B cell (primary cell): ENCODE measurements at regions not wholly inside any gene's neighbourhood (a gene's known extent, or its start where the extent isn't known, plus 50 kb on each side); places are given as distances from the start of the nearest gene placed in this dataset.

Source experiments
- ATAC-seq: fragments of 200-7000 bp; cut with Tn5 transposase; one replicate; pipeline ENCODE4 v1.10.0; 2021; ENCODE audit warnings: low read depth, mild to moderate bottlenecking, moderate number of reproducible peaks, moderate library complexity
- CTCF ChIA-PET: fragments of 350-600 bp; sonication (Branson Sonifier 250); formaldehyde crosslinking; loops from one replicate; lab custom pipeline; 2021; ENCODE audit warnings: antibody characterized with exemption, inconsistent platforms; lab: Charles Lee
- POLR2A ChIA-PET: fragments of 350-600 bp; sonication (Branson Sonifier 250); formaldehyde crosslinking; loops from one replicate; lab custom pipeline; 2021; ENCODE audit warnings: antibody characterized with exemption; lab: Charles Lee
- DNase-seq: peaks from one replicate; pipeline ENCODE4 v3.0.0; 2013
- H2AFZ ChIP-seq: 2 replicates; pipeline ENCODE4 v1.6.1; 2012; ENCODE audit warnings: mild to moderate bottlenecking, low read depth, low read length; ENCODE audit not compliant: insufficient read depth, poor library complexity, severe bottlenecking
- H3K27ac ChIP-seq, 2 donors: 1 replicate in 1 of 2; 2 replicates in 1 of 2; pipeline ENCODE4 v1.5.1; 2012 to 2013; ENCODE audit warnings: low read length in 2 of 2, mild to moderate bottlenecking in 2 of 2, moderate library complexity in 1 of 2
- H3K27me3 ChIP-seq, 4 experiments: fragments of 200-600 bp in 1 of 4; sonication (generic) in 1 of 4; replicated peaks in 1 of 4; 1 replicate in 2 of 4; 2 replicates in 2 of 4; pipeline versions ENCODE4 v1.6.1 to v1.7.0; 2013 to 2016; ENCODE audit warnings: low read length in 3 of 4, mild to moderate bottlenecking in 2 of 4, mixed read lengths in 1 of 4, moderate library complexity in 1 of 4; ENCODE audit not compliant: insufficient read depth in 4 of 4, control insufficient read depth in 3 of 4; ENCODE audit errors: control extremely low read depth in 1 of 4
- H3K36me3 ChIP-seq, 2 experiments: replicated peaks in 1 of 2; 1 replicate in 1 of 2; 2 replicates in 1 of 2; pipeline versions ENCODE4 v1.6.1 to v1.7.1; 2013; ENCODE audit warnings: low read length in 1 of 2; ENCODE audit not compliant: insufficient read depth in 2 of 2, control insufficient read depth in 1 of 2; ENCODE audit errors: control extremely low read depth in 1 of 2, extremely low read depth in 1 of 2
- H3K4me1 ChIP-seq, 2 donors: fragments of 200-600 bp in 1 of 2; sonication (generic) in 1 of 2; 1 replicate in 1 of 2; 2 replicates in 1 of 2; pipeline versions ENCODE4 v1.5.1 to v1.6.1; 2013 to 2017; ENCODE audit warnings: low read length in 2 of 2; ENCODE audit not compliant: control insufficient read depth in 2 of 2, insufficient read depth in 2 of 2
- H3K4me2 ChIP-seq: replicated peaks from 2 replicates; pipeline ENCODE3; 2012; ENCODE audit warnings: mild to moderate bottlenecking, low read depth, low read length; ENCODE audit not compliant: poor library complexity, severe bottlenecking
- H3K4me3 ChIP-seq, 5 experiments: fragments of 200-600 bp in 1 of 5; sonication (generic) in 1 of 5; 1 replicate in 3 of 5; 2 replicates in 2 of 5; pipeline versions ENCODE4 v1.5.1 to v1.7.0; 2011 to 2016; ENCODE audit warnings: low read length in 4 of 5, mild to moderate bottlenecking in 4 of 5, low read depth in 2 of 5, control low read depth in 1 of 5, moderate library complexity in 1 of 5; ENCODE audit not compliant: insufficient read depth in 1 of 5; ENCODE audit errors: control extremely low read depth in 1 of 5, extremely low read depth in 1 of 5
- H3K79me2 ChIP-seq: fragments of 200-600 bp; sonication (generic); one replicate; pipeline ENCODE4 v1.6.0; 2016; ENCODE audit warnings: low read length; ENCODE audit not compliant: control insufficient read depth, insufficient read depth
- H3K9ac ChIP-seq: fragments of 200-600 bp; sonication (generic); 2 replicates; pipeline ENCODE4 v1.6.1; 2017; ENCODE audit warnings: mild to moderate bottlenecking, low read length, moderate library complexity
- H3K9me3 ChIP-seq, 3 donors: one replicate each; pipeline versions ENCODE4 v1.6.1 to v1.7.1; 2013; ENCODE audit warnings: low read length in 2 of 3; ENCODE audit not compliant: control insufficient read depth in 2 of 3, insufficient read depth in 1 of 3; ENCODE audit errors: control extremely low read depth in 1 of 3
- H4K20me1 ChIP-seq: 2 replicates; pipeline ENCODE4 v1.6.0; 2012; ENCODE audit warnings: mild to moderate bottlenecking, low read length; ENCODE audit not compliant: insufficient read depth, control insufficient read depth, poor library complexity, severe bottlenecking
- H3K27ac Mint-ChIP-seq: one replicate; pipeline ENCODE4 v1.8.0; 2021; ENCODE audit warnings: mixed read lengths
- H3K27me3 Mint-ChIP-seq: one replicate; pipeline ENCODE4 v1.8.0; 2021; ENCODE audit warnings: mixed read lengths
- H3K4me1 Mint-ChIP-seq: one replicate; pipeline ENCODE4 v1.8.0; 2021; ENCODE audit warnings: mixed read lengths
- H3K4me3 Mint-ChIP-seq: one replicate; pipeline ENCODE4 v1.8.0; 2021; ENCODE audit warnings: mixed read lengths
- H3K9me3 Mint-ChIP-seq: one replicate; pipeline ENCODE4 v1.8.0; 2022; ENCODE audit warnings: mixed read lengths; ENCODE audit not compliant: insufficient read depth
- CTCF ChIP-seq: fragments of 200-600 bp; IDR thresholded peaks from one replicate; pipeline ENCODE4 v1.8.0; 2022; ENCODE audit warnings: antibody characterized with exemption, mild to moderate bottlenecking
- EZH2 ChIP-seq: IDR thresholded peaks from 2 replicates; pipeline ENCODE4 v1.6.1; 2012; ENCODE audit warnings: borderline replicate concordance, low read depth, mild to moderate bottlenecking, moderate library complexity, low read length; ENCODE audit not compliant: insufficient read depth, poor library complexity, severe bottlenecking
- WGBS: methylation state at CpG from one replicate; pipeline ENCODE4 v1.1.5; 2013; ENCODE audit warnings: missing lambda C conversion rate; ENCODE audit not compliant: insufficient coverage; 5-methylcytosine and 5-hydroxymethylcytosine counted together
- intact Hi-C: fragments of 100-400 bp; cut with micrococcal nuclease; formaldehyde crosslinking; loops from one replicate; pipeline ENCODE4 v1.10.0; 2022

GRCh38 chr2:236849508-236849907 is 236.2 kb upstream of the COPS8 start:
- no peak overlapping the region for H2AFZ ChIP-seq
- H3K36me3 ChIP-seq = no peaks in the 10 kb centered on the region
- 100% methylated on average over 1 of the region's 2 CpGs for WGBS
- peaks cover 0 to 11% (median 0%) of the 10 kb centered on the region in 3 donors for H3K9me3 ChIP-seq
- H3K27ac ChIP-seq = no peak overlapping the region
- ATAC-seq = no peak
- H3K27me3 ChIP-seq = no peaks in the 10 kb centered on the region
- ChIA-PET CTCF (interaction anchor here (0.5 kb wide), 1 partner anchor 127 kb away, joined by 3 read pairs; no protein-coding TSS in a partner anchor), POLR2A (no interaction called here)
- Mint-ChIP-seq H3K27me3 (peaks cover 7% of the 10 kb centered on the region), H3K9me3 (peaks cover 3% of the 10 kb centered on the region), H3K4me3 (no peak overlapping the region), H3K27ac (no peak overlapping the region), H3K4me1 (no peaks in the 10 kb centered on the region)
- no peaks in the 10 kb centered on the region for H3K4me1 ChIP-seq
- intact Hi-C loops = no loop called here
- no peak overlapping the region for H3K4me3 ChIP-seq
- H3K9ac ChIP-seq = no peak overlapping the region
- no peaks in the 10 kb centered on the region for H3K79me2 ChIP-seq
- no peaks in the 10 kb centered on the region for H4K20me1 ChIP-seq
- no peak for TF ChIP-seq EZH2
- no peak for TF ChIP-seq CTCF
- H3K4me2 ChIP-seq = no peak overlapping the region
- DNase-seq = no peak

GRCh38 chr2:236849940-236850339 is 235.7 kb upstream of the COPS8 start:
- Histone ChIP-seq H3K9me3 (peaks cover 0 to 7% (median 0%) of the 10 kb centered on the region in 3 donors), H3K36me3 (no peaks in the 10 kb centered on the region), H2AFZ (no peak overlapping the region), H3K4me3 (no peak overlapping the region), H3K4me1 (no peaks in the 10 kb centered on the region), H3K27ac (no peak overlapping the region), H4K20me1 (no peaks in the 10 kb centered on the region), H3K79me2 (no peaks in the 10 kb centered on the region), H3K9ac (no peak overlapping the region), H3K27me3 (no peaks in the 10 kb centered on the region), H3K4me2 (no peak overlapping the region)
- DNase-seq = no peak
- Mint-ChIP-seq H3K4me3 (no peak overlapping the region), H3K27ac (no peak overlapping the region), H3K9me3 (no peaks in the 10 kb centered on the region), H3K4me1 (no peaks in the 10 kb centered on the region), H3K27me3 (peaks cover 7% of the 10 kb centered on the region)
- POLR2A ChIA-PET = no interaction called here
- CTCF ChIA-PET = no interaction called here
- 92% methylated on average over 4 of the region's 4 CpGs for WGBS
- TF ChIP-seq CTCF = no peak
- no peak for TF ChIP-seq EZH2
- ATAC-seq = no peak
- intact Hi-C loops = no loop called here
